Transverse colon (tissue), 4 donors: ENCODE measurements at regions not wholly inside any gene's neighbourhood (a gene's known extent, or its start where the extent isn't known, plus 50 kb on each side); places are given as distances from the start of the nearest gene placed in this dataset.

ENCODE experiments used
- DNase-seq: peaks from one replicate; pipeline ENCODE4 v3.0.0-alpha.2; 2019
- H3K27ac ChIP-seq, 4 donors: fragments of 200-600 bp; sonication (generic); 2 replicates each; pipeline ENCODE4 v1.5.1; 2016 to 2018; ENCODE audit warnings: inconsistent platforms in 4 of 4
- H3K27me3 ChIP-seq: fragments of 200-600 bp; sonication (generic); 2 replicates; pipeline ENCODE4 v1.5.1; 2017; ENCODE audit warnings: inconsistent platforms
- H3K36me3 ChIP-seq, 4 donors: fragments of 200-600 bp; sonication (generic); 2 replicates each; pipeline ENCODE4 v1.5.1; 2017 to 2019; ENCODE audit warnings: inconsistent platforms in 4 of 4
- H3K4me1 ChIP-seq, 4 donors: fragments of 200-600 bp; sonication (generic); 2 replicates each; pipeline ENCODE4 v1.5.1; 2017 to 2020; ENCODE audit warnings: inconsistent platforms in 4 of 4
- H3K4me3 ChIP-seq, 4 donors: fragments of 200-600 bp; sonication (generic); 1 replicate in 1 of 4; 2 replicates in 3 of 4; pipeline versions ENCODE4 v1.5.1 to v1.6.1; 2017 to 2019; ENCODE audit warnings: inconsistent platforms in 4 of 4
- H3K9me3 ChIP-seq, 2 donors: fragments of 200-600 bp; sonication (generic); 2 replicates each; pipeline ENCODE4 v1.5.1; 2017 to 2019; ENCODE audit warnings: inconsistent platforms in 2 of 2
- CTCF ChIP-seq, 5 experiments: fragments of 200-600 bp in 3 of 5; fragments of 450-650 bp in 2 of 5; sonication (generic) in 3 of 5; IDR thresholded peaks; 1 replicate in 2 of 5; 2 replicates in 3 of 5; pipeline ENCODE4 v1.5.1; 2016 to 2017; ENCODE audit warnings: antibody characterized with exemption in 5 of 5, inconsistent platforms in 3 of 5, mild to moderate bottlenecking in 2 of 5, moderate library complexity in 1 of 5
- EP300 ChIP-seq: sonication (generic); formaldehyde crosslinking; IDR thresholded peaks from one replicate; pipeline ENCODE4 v1.6.1; 2017; ENCODE audit warnings: antibody characterized with exemption, low read depth
- POLR2A ChIP-seq: fragments of 450-650 bp; IDR thresholded peaks from one replicate; pipeline ENCODE4 v1.6.1; 2016; ENCODE audit warnings: antibody characterized with exemption, mild to moderate bottlenecking, moderate library complexity
- POLR2AphosphoS5 ChIP-seq, 3 donors: sonication (generic); formaldehyde crosslinking; IDR thresholded peaks; one replicate each; pipeline ENCODE4 v1.6.1; 2016; ENCODE audit warnings: antibody characterized with exemption in 3 of 3
- WGBS, 2 donors: methylation state at CpG; one replicate each; pipeline ENCODE4 v1.1.5; 2018; ENCODE audit warnings: low coverage in 1 of 2; 5-methylcytosine and 5-hydroxymethylcytosine counted together
- in situ Hi-C, 4 donors: fragments of 200-750 bp; cut with MboI; loops; one replicate each; pipeline versions ENCODE4 v1.15.0 to v1.15.1; 2017; ENCODE audit warnings: low sequenced_read_pairs in 3 of 4, low pct_ligation_motif_present in 1 of 4, low pct_unique_long_range_greater_than_20kb in 1 of 4
- intact Hi-C: fragments of 100-400 bp; cut with DNase I; formaldehyde crosslinking; loops from one replicate; pipeline ENCODE4 v1.15.1; 2023; ENCODE audit warnings: low total_unique reads

- DNase-seq, result no peak
- intact Hi-C loops (no loop called here), in situ Hi-C loops (no loop called here)
- no peaks in the 10 kb centered on the region for H3K4me1 ChIP-seq
- 77 to 88% methylated on average over 5 of the region's 5 CpGs for WGBS, 2 donors
- no peak for TF ChIP-seq CTCF (IDR thresholded peaks at IDR 0.05)
- no peak for TF ChIP-seq EP300
- no peak for TF ChIP-seq POLR2AphosphoS5 (IDR thresholded peaks at IDR 0.05)
- H3K27ac ChIP-seq, result no peak overlapping the region
- no peaks in the 10 kb centered on the region for H3K9me3 ChIP-seq
- no peaks in the 10 kb centered on the region for H3K27me3 ChIP-seq
- H3K4me3 ChIP-seq, result no peak overlapping the region
- no peaks in the 10 kb centered on the region for H3K36me3 ChIP-seq
Measured at GRCh38 chr4:120144041-120144440, 77.4 kb upstream of the MAD2L1 start.

GRCh38 chr4:120139392-120139791, 72.7 kb upstream of the MAD2L1 start:
- Histone ChIP-seq H3K36me3 (no peaks in the 10 kb centered on the region), H3K4me3 (no peak overlapping the region), H3K9me3 (no peaks in the 10 kb centered on the region), H3K27me3 (no peaks in the 10 kb centered on the region), H3K27ac (no peak overlapping the region), H3K4me1 (no peaks in the 10 kb centered on the region)
- in situ Hi-C loops, result no loop called here
- intact Hi-C loops, result no loop called here
- TF ChIP-seq POLR2AphosphoS5 (IDR thresholded peaks at IDR 0.05) (no peak), CTCF (IDR thresholded peaks at IDR 0.05) (no peak), EP300 (no peak), POLR2A (no peak)
- DNase-seq, result no peak

GRCh38 chr4:120132935-120133334, 66.3 kb upstream of the MAD2L1 start:
- intact Hi-C loops, result no loop called here
- H3K27me3 ChIP-seq, result no peaks in the 10 kb centered on the region
- H3K27ac ChIP-seq, result no peak overlapping the region
- in situ Hi-C loops, result no loop called here
- no peaks in the 10 kb centered on the region for H3K4me1 ChIP-seq
- H3K36me3 ChIP-seq, result no peaks in the 10 kb centered on the region
- DNase-seq, result no peak
- H3K9me3 ChIP-seq, result no peaks in the 10 kb centered on the region
- 10 to 22% methylated on average over 1 to 2 of the region's 2 CpGs for WGBS, 2 donors
- TF ChIP-seq POLR2A (no peak), POLR2AphosphoS5 (IDR thresholded peaks at IDR 0.05) (no peak), CTCF (IDR thresholded peaks at IDR 0.05) (no peak), EP300 (no peak)
- H3K4me3 ChIP-seq, result no peak overlapping the region

GRCh38 chr4:120130786-120131185, 64.1 kb upstream of the MAD2L1 start:
- H3K4me3 ChIP-seq, result no peak overlapping the region
- TF ChIP-seq CTCF (IDR thresholded peaks at IDR 0.05), result no peak
- no peak for TF ChIP-seq POLR2A
- TF ChIP-seq EP300, result no peak
- TF ChIP-seq POLR2AphosphoS5 (IDR thresholded peaks at IDR 0.05), result no peak
- intact Hi-C loops, result no loop called here

More at GRCh38 chr4:120130786-120131185, 64.1 kb upstream of the MAD2L1 start:
- 59% methylated on average over 2 of the region's 2 CpGs; no CpG with 5 or more reads in 1 of the 2 donors for WGBS, 2 donors
- DNase-seq, result no peak
- no peaks in the 10 kb centered on the region for H3K4me1 ChIP-seq
- in situ Hi-C loops, result no loop called here
- H3K27me3 ChIP-seq, result no peaks in the 10 kb centered on the region
- H3K9me3 ChIP-seq, result no peaks in the 10 kb centered on the region
- no peak overlapping the region for H3K27ac ChIP-seq
- H3K36me3 ChIP-seq, result no peaks in the 10 kb centered on the region
